IMR-90 (cell line): ENCODE measurements at regions not wholly inside any gene's neighbourhood (a gene's known extent, or its start where the extent isn't known, plus 50 kb on each side); places are given as distances from the start of the nearest gene placed in this dataset.

Experiments used
- ATAC-seq: fragments of 200-7000 bp; cut with Tn5 transposase; 2 replicates; pipeline ENCODE4 v1.9.1; 2020; ENCODE audit warnings: low read depth, mild to moderate bottlenecking, moderate library complexity
- BruUV-seq: library from RNA; stranded (reverse); fragments of 400-500 nt; replicated peaks from 2 replicates; lab custom pipeline; 2021; lab: Mats Ljungman, UMichigan
- CTCF ChIA-PET: fragments of 300-600 bp; formaldehyde crosslinking; extraction: SDS; loops from one replicate; lab custom pipeline; 2021; ENCODE audit warnings: antibody characterized with exemption; lab: Yijun Ruan, JAX
- POLR2A ChIA-PET: fragments of 300-600 bp; sonication (Branson Sonifier 250); formaldehyde crosslinking; loops from one replicate; lab custom pipeline; 2022; ENCODE audit warnings: antibody characterized with exemption; ENCODE audit not compliant: unreplicated experiment; lab: Charles Lee
- DNase-seq: peaks from one replicate; pipeline ENCODE4 v3.0.0; 2013
- H2AFZ ChIP-seq: replicated peaks from 2 replicates; pipeline ENCODE3; 2013; ENCODE audit warnings: low read length, mild to moderate bottlenecking; ENCODE audit not compliant: poor library complexity
- H2AK5ac ChIP-seq: 2 replicates; pipeline ENCODE4 v1.6.1; 2013; ENCODE audit warnings: low read depth, low read length, inconsistent platforms
- H2AK9ac ChIP-seq: replicated peaks from 2 replicates; pipeline ENCODE3; 2013; ENCODE audit warnings: mild to moderate bottlenecking, low read depth, low read length, moderate library complexity; ENCODE audit not compliant: poor library complexity
- H2BK120ac ChIP-seq: 2 replicates; pipeline ENCODE4 v1.6.1; 2013; ENCODE audit warnings: low read depth, low read length, inconsistent platforms
- H2BK15ac ChIP-seq: 3 replicates; pipeline ENCODE4 v1.6.1; 2013; ENCODE audit warnings: low read depth, low read length, inconsistent platforms
- H2BK20ac ChIP-seq: 2 replicates; pipeline ENCODE4 v1.6.1; 2013; ENCODE audit warnings: low read depth, mild to moderate bottlenecking, inconsistent platforms, low read length, moderate library complexity
- H2BK5ac ChIP-seq: 2 replicates; pipeline ENCODE4 v1.6.1; 2013; ENCODE audit warnings: mild to moderate bottlenecking, low read depth, low read length, inconsistent platforms; ENCODE audit not compliant: poor library complexity, severe bottlenecking
- H3K14ac ChIP-seq: replicated peaks from 2 replicates; pipeline ENCODE4 v1.6.1; 2013; ENCODE audit warnings: low read depth, low read length, inconsistent platforms
- H3K18ac ChIP-seq: 2 replicates; pipeline ENCODE4 v1.6.1; 2013; ENCODE audit warnings: low read depth, low read length, control low read depth
- H3K23ac ChIP-seq: 2 replicates; pipeline ENCODE4 v1.6.1; 2013; ENCODE audit warnings: low read depth, low read length, inconsistent platforms
- H3K27ac ChIP-seq: 2 replicates; pipeline ENCODE4 v1.5.1; 2013; ENCODE audit warnings: mild to moderate bottlenecking, control low read depth, low read length; ENCODE audit not compliant: insufficient read depth
- H3K27me3 ChIP-seq: 2 replicates; pipeline ENCODE4 v1.6.1; 2013; ENCODE audit warnings: low read length; ENCODE audit not compliant: control insufficient read depth, insufficient read depth
- H3K36me3 ChIP-seq: 2 replicates; pipeline ENCODE4 v1.6.1; 2013; ENCODE audit warnings: low read length, mixed read lengths; ENCODE audit not compliant: control insufficient read depth, insufficient read depth
- H3K4ac ChIP-seq: 2 replicates; pipeline ENCODE4 v1.6.1; 2013; ENCODE audit warnings: low read depth, low read length, inconsistent platforms
- H3K4me1 ChIP-seq: 2 replicates; pipeline ENCODE4 v1.6.1; 2013; ENCODE audit warnings: low read length, mixed read lengths; ENCODE audit not compliant: control insufficient read depth, insufficient read depth
- H3K4me2 ChIP-seq: 2 replicates; pipeline ENCODE4 v1.6.1; 2013; ENCODE audit warnings: low read depth, mild to moderate bottlenecking, control low read depth, low read length, moderate library complexity
- H3K4me3 ChIP-seq: 2 replicates; pipeline ENCODE4 v1.5.1; 2013; ENCODE audit warnings: low read depth, mild to moderate bottlenecking, control low read depth, low read length, moderate library complexity; ENCODE audit not compliant: insufficient read depth
- H3K56ac ChIP-seq: 2 replicates; pipeline ENCODE4 v1.6.1; 2013; ENCODE audit warnings: low read length, inconsistent platforms; ENCODE audit not compliant: insufficient read depth; ENCODE audit errors: extremely low read depth
- H3K79me1 ChIP-seq, 2 experiments: 2 replicates each; pipeline ENCODE4 v1.6.1; 2013; ENCODE audit warnings: low read length in 2 of 2, inconsistent platforms in 1 of 2, low read depth in 1 of 2
- H3K9ac ChIP-seq: 2 replicates; pipeline ENCODE4 v1.6.1; 2013; ENCODE audit warnings: low read depth, low read length, control low read depth
- H3K9me1 ChIP-seq: 2 replicates; pipeline ENCODE4 v1.6.1; 2013; ENCODE audit warnings: low read length, inconsistent platforms; ENCODE audit not compliant: insufficient read depth
- H3K9me3 ChIP-seq: 2 replicates; pipeline ENCODE4 v1.6.1; 2013; ENCODE audit warnings: low read length; ENCODE audit not compliant: control insufficient read depth, insufficient read depth
- H4K20me1 ChIP-seq: 2 replicates; pipeline ENCODE4 v1.6.1; 2013; ENCODE audit warnings: low read length, inconsistent platforms; ENCODE audit not compliant: insufficient read depth
- H4K5ac ChIP-seq: 2 replicates; pipeline ENCODE4 v1.6.1; 2013; ENCODE audit warnings: mild to moderate bottlenecking, low read depth, low read length, control low read depth
- H4K8ac ChIP-seq, 2 experiments: 2 replicates each; pipeline ENCODE4 v1.6.1; 2013; ENCODE audit warnings: low read depth in 2 of 2, low read length in 2 of 2, control low read depth in 1 of 2, inconsistent platforms in 1 of 2
- H4K91ac ChIP-seq: 2 replicates; pipeline ENCODE4 v1.6.1; 2013; ENCODE audit warnings: low read depth, low read length, inconsistent platforms; ENCODE audit not compliant: insufficient read depth
- BHLHE40 ChIP-seq: fragments of 150-350 bp; IDR thresholded peaks from 2 replicates; pipeline ENCODE4 v1.6.1; 2016; ENCODE audit warnings: mild to moderate bottlenecking, low read depth, low read length
- CEBPB ChIP-seq: IDR thresholded peaks from 2 replicates; pipeline ENCODE4 v1.6.1; 2012; ENCODE audit warnings: low read depth, low read length, improper control_type of control experiment
- CHD1 ChIP-seq: IDR thresholded peaks from 2 replicates; pipeline ENCODE4 v1.6.1; 2012; ENCODE audit warnings: low read depth, low read length, improper control_type of control experiment
- FOS ChIP-seq: fragments of 150-350 bp; IDR thresholded peaks from 2 replicates; pipeline ENCODE4 v1.6.1; 2016; ENCODE audit warnings: low read depth, low read length
- MAFK ChIP-seq: IDR thresholded peaks from 2 replicates; pipeline ENCODE4 v1.6.1; 2012; ENCODE audit warnings: low read depth, low read length, improper control_type of control experiment
- MAZ ChIP-seq: IDR thresholded peaks from 2 replicates; pipeline ENCODE4 v1.6.1; 2012; ENCODE audit warnings: low read depth, mild to moderate bottlenecking, low read length, improper control_type of control experiment, moderate library complexity, borderline replicate concordance
- MXI1 ChIP-seq: IDR thresholded peaks from 2 replicates; pipeline ENCODE4 v1.6.1; 2012; ENCODE audit warnings: low read depth, mild to moderate bottlenecking, low read length, moderate library complexity, borderline replicate concordance
- NFE2L2 ChIP-seq: fragments of 150-350 bp; IDR thresholded peaks from 2 replicates; pipeline ENCODE4 v1.6.1; 2016; ENCODE audit warnings: low read depth, mild to moderate bottlenecking, low read length
- POLR2A ChIP-seq: IDR thresholded peaks from 2 replicates; pipeline ENCODE4 v1.6.1; 2012; ENCODE audit warnings: mild to moderate bottlenecking, low read depth, low read length
- RAD21 ChIP-seq: IDR thresholded peaks from 2 replicates; pipeline ENCODE4 v1.6.1; 2012; ENCODE audit warnings: low read length, improper control_type of control experiment
- RCOR1 ChIP-seq: IDR thresholded peaks from 2 replicates; pipeline ENCODE4 v1.6.1; 2012; ENCODE audit warnings: mild to moderate bottlenecking, low read length, improper control_type of control experiment; ENCODE audit not compliant: insufficient replicate concordance
- RFX5 ChIP-seq: IDR thresholded peaks from 2 replicates; pipeline ENCODE4 v1.8.0; 2012; ENCODE audit warnings: low read depth, mild to moderate bottlenecking, low read length, moderate library complexity
- SMC3 ChIP-seq: fragments of 150-350 bp; IDR thresholded peaks from 2 replicates; pipeline ENCODE4 v1.6.1; 2016; ENCODE audit warnings: low read depth, mild to moderate bottlenecking, antibody characterized with exemption, low read length, moderate library complexity
- WGBS, 2 experiments: methylation state at CpG; one replicate each; pipeline versions ENCODE4 v1.1.5 to v1.1.7; 2013; ENCODE audit warnings: missing lambda C conversion rate in 2 of 2; ENCODE audit not compliant: insufficient read length in 1 of 2; ENCODE audit errors: extremely low coverage in 2 of 2; 5-methylcytosine and 5-hydroxymethylcytosine counted together
- dilution Hi-C: fragments of 300-500 bp; cut with HindIII; formaldehyde crosslinking; loops from one replicate; pipeline ENCODE4 v1.14.3; 2018; ENCODE audit warnings: low sequenced_read_pairs; ENCODE audit not compliant: unreplicated experiment
- in situ Hi-C: fragments of 300-500 bp; cut with MboI; formaldehyde crosslinking; loops from 3 replicates; pipeline ENCODE4 v1.14.3; 2019; ENCODE audit warnings: low sequenced_read_pairs, inconsistent platforms, mixed read lengths
- intact Hi-C: fragments of 100-400 bp; cut with micrococcal nuclease; formaldehyde crosslinking; loops from 2 replicates; pipeline ENCODE4 v1.10.0; 2022
- TF ChIP-seq, protein P1 (sequence below): conservative IDR thresholded peaks from 2 replicates; pipeline ENCODE4 v1.5.1; 2012; ENCODE audit warnings: mild to moderate bottlenecking, low read depth, low read length, improper control_type of control experiment
- TF ChIP-seq, protein P2 (sequence below): fragments of 150-350 bp; IDR thresholded peaks from 2 replicates; pipeline ENCODE4 v1.6.1; 2016; ENCODE audit warnings: low read depth, mild to moderate bottlenecking, low read length, moderate library complexity, borderline replicate concordance
- TF ChIP-seq, protein P3 (sequence below): fragments of 150-350 bp; IDR thresholded peaks from 2 replicates; pipeline ENCODE4 v1.6.1; 2017; ENCODE audit warnings: mild to moderate bottlenecking, antibody characterized with exemption, low read length, low read depth

DNA sequence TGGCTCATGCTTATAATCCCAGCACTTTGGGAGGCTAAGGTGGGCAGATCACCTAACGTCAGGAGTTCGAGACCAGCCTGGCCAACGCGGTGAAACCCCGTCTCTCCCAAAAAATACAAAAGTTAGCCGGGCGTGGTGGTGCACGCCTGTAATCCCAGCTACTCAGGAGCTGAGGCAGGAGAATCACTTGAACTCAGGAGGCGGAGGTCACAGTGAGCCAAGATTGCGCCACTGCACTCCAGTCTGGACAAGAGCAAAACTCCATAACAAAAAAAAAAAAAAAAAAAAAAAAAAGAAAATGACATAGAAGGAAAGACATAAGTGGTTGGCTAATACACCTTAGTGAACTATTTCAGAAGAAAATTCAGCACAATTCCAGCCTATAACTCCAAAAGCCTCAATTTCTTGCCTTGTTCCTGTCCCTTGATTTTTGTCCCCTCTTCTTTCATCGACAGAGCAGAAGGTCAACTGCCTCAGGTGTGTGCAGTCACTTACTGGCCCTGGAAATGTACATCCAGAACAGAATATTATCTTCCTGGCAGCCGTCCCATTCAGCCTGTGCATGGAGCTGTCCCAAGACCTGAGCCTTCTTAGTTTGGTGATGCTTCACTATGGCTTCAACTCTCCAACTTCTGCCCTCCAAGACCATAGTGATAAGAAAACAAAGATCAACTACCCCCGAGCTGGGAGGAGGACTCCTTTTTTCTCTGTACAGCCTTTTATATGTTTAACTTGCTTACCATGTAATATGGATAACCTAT, 117.6 kb downstream of the LY86 start:
- DNase-seq, result no peak
- Histone ChIP-seq H3K4me2 (no peak overlapping the region), H3K27me3 (peaks cover 6% of the 10 kb centered on the region; the same call in 1 of the 2 replicates), H3K9me3 (no peaks in the 10 kb centered on the region), H4K8ac (no peak overlapping the region), H2BK15ac (no peak overlapping the region), H3K18ac (no peak overlapping the region), H2AK9ac (no peak overlapping the region), H3K56ac (no peak overlapping the region), H3K4me3 (no peak overlapping the region), H2AFZ (no peak overlapping the region), H2BK20ac (no peak overlapping the region), H3K23ac (no peak overlapping the region), H4K20me1 (no peaks in the 10 kb centered on the region), H2BK5ac (no peak overlapping the region), H3K27ac (no peak overlapping the region), H3K9me1 (no peaks in the 10 kb centered on the region; the same call in 1 of the 2 replicates), H3K79me1 (no peaks in the 10 kb centered on the region), H3K4ac (no peak overlapping the region), H4K91ac (no peak overlapping the region), H3K4me1 (no peaks in the 10 kb centered on the region), H2AK5ac (no peak overlapping the region), H3K9ac (no peak overlapping the region), H4K5ac (no peak overlapping the region), H2BK120ac (no peak overlapping the region), H3K36me3 (no peaks in the 10 kb centered on the region), H3K14ac (no peak overlapping the region)
- in situ Hi-C loops (no loop called here), intact Hi-C loops (no loop called here), dilution Hi-C loops (no loop called here)
- BruUV-seq, result no TSS peak
- ChIA-PET CTCF (interaction anchor here (0.6 kb wide), 1 partner anchor 910 kb away, joined by 6 read pairs; no protein-coding TSS in a partner anchor), POLR2A (no interaction called here)
- WGBS, 2 experiments, result 100% methylated on average over 5 of the region's 13 CpGs; no CpG with 5 or more reads in 1 of the 2 experiments
- TF ChIP-seq SMC3 (no peak), RCOR1 (no peak), CEBPB (no peak), MAFK (no peak), MXI1 (no peak), POLR2A (no peak), MAZ (no peak), RAD21 (no peak), FOS (no peak), CHD1 (no peak), RFX5 (no peak), BHLHE40 (no peak), NFE2L2 (no peak)
- TF ChIP-seq, protein P1, sequence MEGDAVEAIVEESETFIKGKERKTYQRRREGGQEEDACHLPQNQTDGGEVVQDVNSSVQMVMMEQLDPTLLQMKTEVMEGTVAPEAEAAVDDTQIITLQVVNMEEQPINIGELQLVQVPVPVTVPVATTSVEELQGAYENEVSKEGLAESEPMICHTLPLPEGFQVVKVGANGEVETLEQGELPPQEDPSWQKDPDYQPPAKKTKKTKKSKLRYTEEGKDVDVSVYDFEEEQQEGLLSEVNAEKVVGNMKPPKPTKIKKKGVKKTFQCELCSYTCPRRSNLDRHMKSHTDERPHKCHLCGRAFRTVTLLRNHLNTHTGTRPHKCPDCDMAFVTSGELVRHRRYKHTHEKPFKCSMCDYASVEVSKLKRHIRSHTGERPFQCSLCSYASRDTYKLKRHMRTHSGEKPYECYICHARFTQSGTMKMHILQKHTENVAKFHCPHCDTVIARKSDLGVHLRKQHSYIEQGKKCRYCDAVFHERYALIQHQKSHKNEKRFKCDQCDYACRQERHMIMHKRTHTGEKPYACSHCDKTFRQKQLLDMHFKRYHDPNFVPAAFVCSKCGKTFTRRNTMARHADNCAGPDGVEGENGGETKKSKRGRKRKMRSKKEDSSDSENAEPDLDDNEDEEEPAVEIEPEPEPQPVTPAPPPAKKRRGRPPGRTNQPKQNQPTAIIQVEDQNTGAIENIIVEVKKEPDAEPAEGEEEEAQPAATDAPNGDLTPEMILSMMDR, result no peak
- TF ChIP-seq, protein P2, sequence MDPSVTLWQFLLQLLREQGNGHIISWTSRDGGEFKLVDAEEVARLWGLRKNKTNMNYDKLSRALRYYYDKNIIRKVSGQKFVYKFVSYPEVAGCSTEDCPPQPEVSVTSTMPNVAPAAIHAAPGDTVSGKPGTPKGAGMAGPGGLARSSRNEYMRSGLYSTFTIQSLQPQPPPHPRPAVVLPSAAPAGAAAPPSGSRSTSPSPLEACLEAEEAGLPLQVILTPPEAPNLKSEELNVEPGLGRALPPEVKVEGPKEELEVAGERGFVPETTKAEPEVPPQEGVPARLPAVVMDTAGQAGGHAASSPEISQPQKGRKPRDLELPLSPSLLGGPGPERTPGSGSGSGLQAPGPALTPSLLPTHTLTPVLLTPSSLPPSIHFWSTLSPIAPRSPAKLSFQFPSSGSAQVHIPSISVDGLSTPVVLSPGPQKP, result no peak
- TF ChIP-seq, protein P3, sequence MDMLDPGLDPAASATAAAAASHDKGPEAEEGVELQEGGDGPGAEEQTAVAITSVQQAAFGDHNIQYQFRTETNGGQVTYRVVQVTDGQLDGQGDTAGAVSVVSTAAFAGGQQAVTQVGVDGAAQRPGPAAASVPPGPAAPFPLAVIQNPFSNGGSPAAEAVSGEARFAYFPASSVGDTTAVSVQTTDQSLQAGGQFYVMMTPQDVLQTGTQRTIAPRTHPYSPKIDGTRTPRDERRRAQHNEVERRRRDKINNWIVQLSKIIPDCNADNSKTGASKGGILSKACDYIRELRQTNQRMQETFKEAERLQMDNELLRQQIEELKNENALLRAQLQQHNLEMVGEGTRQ, result no peak
- ATAC-seq, result no peak
